Hematopoietic multipotent progenitor cell treated with erythropoietin and hydrocortisone succinate and interleukin-3 and kit ligand, for 8 days (in vitro differentiated cells): ENCODE measurements at regions not wholly inside any gene's neighbourhood (a gene's known extent, or its start where the extent isn't known, plus 50 kb on each side); places are given as distances from the start of the nearest gene placed in this dataset.

Experiments used
- DNase-seq: peaks from one replicate; pipeline ENCODE4 v3.0.0-alpha.2; 2015

DNA sequence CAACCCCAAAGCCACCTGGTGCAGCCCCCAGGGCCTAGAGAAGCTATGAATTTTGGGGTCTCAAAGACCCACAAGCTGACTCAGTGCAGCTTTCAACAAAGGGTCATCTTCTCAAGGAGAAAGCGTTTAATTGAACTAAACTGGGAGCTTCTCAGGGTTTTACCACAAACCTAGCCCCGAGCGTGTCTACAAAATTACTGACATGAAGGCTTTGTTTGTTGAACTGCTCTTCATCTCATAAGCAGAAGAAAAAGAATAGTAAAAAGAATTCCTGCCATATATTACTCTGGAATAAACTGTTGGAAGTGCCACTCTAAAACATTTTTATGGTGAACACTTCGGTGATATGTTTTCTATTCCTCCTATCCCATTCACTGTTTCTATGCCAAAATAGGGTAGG lies 50.8 kb upstream of the INCENP start:
- no peak for DNase-seq

DNA sequence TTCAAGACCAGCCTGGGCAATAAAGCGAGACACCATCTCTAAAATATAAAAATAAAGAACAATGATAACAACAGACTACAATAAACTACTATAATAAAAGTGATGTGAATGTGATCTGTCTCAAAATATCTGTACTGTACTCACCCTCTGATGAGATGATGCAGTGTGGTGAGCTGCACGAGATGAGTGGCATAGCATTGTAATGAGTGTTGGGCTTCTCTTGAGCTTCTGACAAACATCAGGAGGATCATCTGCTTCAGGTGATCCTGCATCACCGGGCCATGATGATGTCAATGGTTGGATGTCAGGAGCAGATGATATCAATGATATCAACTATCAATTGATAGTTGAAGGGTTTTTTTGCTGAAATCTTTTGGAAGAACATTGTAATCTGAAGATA lies 52.4 kb upstream of the INCENP start:
- no peak for DNase-seq

DNA sequence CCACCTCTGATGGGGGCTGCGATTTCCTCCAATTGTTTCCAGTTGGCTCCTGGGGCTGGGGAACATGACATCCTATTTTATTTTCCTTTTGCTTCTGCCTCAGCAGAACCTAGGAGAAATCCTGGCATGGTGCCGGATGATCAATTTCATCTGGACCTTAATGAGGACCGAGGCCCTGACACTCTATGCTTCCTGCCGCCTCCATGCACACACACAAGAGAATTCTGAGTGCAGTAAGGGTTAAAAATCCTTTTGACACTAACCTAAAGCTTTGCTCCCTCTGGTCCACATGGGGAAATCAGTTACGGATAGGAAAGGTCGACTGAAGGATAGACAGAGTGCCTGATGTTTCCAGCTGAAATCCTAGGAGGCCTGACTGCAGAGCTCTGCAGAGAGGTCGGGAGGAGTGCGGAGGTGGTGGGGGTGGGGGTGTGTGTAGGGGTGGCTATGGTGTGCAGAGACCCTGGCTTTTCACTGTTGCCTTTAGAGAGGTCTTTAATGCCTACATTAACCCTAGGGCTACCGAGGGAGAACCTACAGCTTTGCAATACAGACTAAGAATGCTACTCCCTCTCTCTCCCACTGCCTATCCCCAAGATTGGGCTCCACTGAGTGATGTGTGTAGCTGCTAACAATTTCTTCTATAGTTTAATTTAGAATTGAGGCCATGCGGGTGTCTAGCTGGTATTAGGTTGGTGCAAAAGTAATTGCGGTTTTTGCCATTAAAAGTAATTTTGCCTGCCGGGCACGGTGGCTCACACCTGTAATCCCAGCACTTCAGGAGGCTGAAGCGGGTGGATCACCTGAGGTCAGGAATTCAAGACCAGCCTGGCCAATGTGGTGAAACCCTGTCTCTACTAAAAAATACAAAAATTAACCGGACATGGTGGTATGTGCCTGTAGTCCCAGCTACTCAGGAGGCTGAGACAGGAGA lies 53.6 kb upstream of the INCENP start:
- no peak for DNase-seq

DNA sequence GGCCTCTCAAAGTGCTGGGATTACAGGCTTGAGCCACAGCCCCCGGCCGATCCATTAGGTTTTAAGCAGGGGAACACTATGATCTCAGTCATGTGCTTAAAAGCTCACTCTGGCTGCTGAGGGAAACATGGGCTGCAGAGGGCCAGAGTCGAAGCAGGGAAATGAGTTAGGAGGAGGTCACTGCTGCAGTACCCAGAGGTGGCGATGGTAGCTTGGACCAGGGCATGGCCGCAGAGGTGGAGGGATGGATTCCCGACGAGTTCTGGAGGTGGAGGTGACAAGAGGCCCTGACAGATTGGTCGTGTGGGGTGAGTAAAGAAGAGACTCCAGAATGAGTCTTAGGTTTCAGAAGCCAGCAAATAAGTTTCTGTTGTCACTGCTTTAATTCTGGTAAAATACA lies 54.4 kb upstream of the INCENP start:
- DNase-seq = no peak

DNA sequence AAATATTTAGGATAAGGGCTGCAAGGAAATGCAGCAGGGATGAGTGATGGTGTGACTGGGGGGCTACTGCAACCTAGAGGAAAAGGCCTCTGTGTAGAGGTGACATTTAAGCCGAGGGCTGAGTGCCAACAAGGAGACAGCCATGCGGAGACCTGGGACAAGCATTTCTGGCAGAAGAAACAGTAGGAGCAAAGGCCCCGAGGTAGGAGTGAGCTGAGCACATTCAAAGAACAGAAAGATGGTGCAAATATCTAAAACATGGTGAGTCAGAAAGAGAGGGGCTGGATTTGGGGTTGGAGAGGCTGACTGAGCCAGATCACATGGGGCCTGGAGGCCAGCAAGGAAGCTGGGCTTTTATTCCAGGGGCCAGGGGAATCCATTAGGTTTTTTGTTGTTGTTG lies 55.1 kb upstream of the INCENP start:
- no peak for DNase-seq

DNA sequence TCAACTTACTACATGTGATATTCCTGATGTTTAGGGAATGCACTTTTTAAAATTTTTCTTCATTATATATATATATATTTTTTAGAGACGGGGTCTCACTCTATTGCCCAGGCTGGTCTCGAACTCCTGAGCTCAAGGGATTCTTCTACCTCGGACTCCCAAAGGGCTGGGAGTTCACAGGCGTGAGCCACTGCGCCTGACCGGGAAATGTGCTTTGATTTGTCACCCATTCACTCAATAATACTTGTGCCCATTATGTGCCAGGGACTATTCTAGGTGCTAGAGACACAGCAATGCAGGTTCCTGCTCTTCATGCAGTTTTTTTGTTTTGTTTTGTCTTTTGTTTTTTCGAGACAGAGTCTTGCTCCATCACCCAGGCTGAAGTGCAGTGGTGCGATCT lies 56.1 kb upstream of the INCENP start:
- DNase-seq = no peak

DNA sequence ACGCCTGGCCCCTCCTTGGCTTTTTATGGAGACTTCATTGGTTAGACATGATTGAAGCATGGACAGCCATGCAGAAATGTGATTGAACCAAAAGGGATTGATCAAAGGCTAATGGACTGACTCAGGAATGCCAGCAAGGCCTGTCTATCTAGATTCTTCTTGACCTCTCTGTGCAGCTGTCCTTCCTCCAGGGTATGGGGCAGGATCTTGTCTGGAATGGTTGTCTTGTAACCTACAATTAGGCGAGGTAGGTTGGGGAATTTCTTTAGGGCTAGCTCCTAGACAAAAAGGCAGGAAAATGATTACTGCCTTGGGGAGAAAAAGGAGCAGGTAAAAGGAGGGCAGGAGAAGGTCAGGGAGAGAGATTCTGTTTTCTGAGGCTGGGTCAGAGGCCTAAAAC lies 59.6 kb upstream of the INCENP start:
- no peak for DNase-seq

DNA sequence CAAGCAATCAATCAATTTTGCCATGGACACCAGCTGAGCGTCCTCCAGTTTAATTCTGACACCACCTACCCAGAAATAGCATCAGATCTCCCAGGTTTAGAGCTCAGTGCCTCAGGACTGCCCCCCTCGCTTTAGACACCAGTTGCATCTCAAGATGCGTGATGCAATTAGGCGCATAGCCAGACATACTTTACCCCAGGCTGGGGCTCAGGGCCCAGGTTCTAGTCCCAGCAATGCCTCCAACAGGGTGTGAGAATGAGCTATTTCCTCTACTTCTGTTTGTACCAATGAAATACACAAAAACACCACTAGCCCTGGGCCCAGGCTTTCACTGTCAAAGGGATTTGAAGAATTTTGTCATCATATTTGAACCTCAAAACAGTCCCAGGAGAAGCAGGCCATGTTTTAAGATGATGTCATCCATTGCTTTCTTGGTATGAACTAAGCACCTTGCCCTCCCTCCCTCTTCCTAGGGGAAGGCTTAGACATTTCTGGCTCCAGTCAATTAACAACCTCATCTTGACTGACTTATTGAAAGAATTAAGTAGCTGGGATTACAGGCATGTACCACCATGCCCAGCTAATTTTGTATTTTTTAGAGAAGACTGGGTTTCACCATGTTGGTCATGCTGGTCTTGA lies 61.5 kb upstream of the INCENP start:
- DNase-seq = no peak

DNA sequence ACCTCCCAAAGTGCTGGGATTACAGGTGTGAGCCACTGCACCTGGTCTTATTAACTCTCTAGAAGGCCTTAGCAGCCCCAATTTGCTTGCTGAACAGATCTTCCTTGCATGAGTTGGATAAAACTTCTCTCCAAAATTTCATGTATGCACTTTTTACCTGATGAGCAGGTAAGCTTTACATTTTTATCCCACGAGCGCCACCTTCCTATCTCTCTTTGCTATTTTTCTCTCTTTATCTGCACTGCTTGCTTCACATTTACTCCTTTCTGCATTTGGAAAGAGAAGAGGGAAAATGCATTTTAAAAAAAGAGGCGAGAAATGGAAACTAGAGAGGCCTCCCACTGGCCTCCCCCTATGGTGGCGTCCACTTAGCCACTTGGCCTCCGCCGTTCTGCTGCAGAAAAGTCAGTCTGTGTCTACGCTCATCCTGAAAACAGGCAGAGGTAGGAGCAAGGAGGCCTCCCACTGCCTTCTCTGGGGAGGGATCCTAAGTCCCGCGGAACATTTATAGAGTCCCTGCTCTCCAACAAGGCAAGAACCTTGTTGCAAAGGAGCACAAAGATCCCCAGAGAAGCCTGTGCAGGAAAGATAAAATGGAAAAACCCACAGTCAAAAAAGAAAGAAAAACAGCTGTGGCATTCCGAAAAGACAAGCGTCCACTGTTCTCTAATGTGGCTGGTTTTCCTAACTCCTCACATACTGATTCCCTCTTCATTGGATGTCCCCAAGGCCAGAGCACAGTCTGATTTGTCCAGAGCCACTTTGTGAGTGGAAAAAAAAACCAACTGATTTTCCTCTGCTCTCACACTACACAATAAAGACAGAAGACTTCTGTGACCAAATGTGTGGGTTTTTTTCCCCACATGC lies 62.2 kb upstream of the INCENP start:
- DNase-seq = no peak

DNA sequence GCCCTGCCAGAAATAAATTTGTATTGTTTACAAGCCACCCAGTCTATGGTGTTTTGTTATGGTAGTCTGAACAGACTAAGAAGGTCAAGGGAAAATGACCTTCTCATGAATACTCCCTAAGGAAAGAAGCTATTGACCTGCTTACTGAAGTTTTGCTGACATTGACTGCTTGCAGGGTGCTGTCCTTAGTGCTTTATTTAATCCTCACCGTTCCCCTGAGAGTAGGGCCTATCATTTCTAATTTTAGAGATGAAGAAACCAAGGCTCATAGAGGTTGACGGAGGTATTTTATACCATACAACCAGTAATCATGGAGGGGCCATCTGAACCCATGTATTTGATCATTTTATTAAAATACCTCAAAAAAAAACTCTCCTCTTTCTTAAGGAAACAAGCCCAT lies 66.7 kb upstream of the INCENP start:
- DNase-seq = no peak

DNA sequence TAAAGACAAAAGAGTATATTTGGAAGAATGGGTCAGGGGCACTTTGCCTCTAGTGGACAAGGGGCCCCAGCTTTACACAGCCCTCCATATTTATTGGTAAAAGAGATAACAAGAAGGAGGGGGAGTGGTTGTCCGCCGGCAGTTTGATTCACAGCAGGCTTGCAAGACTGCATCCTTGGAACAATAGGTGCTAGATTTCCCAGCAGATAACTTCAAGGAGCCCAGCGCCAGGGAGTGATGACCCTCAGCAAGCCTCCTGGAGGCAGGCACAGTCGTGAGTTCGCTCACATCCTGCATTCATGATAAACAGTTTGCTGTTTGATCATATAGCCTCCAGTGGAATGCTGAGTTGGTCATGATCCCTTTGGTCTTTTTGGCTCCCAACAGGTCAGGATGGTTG lies 67.8 kb upstream of the INCENP start:
- DNase-seq = no peak

DNA sequence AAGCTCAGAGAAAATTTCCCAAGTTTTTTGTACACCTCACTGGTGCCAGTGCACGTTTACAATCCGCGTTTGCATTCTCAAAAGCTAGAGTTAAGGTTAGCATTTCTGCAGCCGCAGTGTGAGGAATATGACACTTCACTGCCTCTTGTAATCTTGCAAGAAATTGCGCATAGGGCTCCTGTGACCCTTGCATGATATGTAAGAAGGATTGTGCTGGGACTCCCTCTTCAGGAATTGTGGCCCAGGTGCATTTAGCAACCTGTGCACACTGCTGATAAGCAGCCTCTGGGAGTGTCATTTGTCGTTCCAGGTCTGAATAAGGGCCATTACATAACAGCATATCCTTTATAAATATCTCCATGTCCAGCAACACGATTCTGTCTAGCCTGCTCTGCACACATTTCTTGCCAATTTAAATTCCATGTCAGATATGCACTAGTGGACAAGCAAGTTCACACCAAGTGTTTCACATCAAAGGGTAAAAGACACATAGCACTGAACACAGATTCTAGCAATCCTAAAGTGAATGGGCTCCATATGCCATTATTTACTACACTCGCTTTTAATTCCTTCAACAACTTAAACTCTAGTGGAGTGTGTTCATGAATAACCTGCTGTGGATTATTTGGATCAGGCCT lies 69.2 kb upstream of the INCENP start:
- peak; percentile 81 for DNase-seq

DNA sequence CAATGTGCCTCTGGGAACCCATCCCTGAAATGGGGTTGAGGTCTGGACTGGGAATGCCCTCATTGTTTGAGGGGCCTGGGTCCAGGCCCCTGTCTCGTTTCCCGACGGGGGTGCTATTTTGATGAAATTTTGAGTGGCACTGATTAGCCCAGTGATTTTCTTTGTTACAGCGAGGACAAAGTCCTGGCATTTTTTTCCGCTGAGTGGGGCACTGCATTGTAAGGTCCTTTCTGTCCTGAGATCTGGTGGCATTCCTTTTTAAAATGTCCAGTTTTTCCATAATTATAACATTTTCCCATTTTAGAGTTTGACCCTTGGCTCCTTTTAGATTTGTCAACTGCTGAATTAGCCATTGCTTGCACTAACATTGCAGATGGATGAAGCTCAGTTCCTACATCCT lies 69.7 kb upstream of the INCENP start:
- no peak for DNase-seq

DNA sequence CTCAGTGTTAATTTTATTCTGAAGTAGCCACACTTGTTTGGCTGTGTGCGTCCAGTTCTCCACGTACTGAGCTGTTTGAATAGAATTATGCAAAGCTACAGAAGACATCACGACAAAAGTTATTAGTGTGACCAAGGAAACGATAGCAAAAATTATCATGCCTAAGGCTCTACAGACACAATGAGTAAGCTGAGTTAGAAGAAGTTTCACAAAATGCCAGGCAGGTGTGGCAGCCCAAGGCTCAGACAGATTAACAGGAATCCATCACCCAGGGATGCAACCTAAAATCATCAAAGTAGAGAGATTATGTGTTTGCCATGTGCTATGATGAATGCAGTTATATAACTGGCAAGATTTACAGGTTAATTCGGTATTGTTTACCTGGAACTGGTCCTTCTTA lies 73.1 kb upstream of the INCENP start:
- DNase-seq = no peak

DNA sequence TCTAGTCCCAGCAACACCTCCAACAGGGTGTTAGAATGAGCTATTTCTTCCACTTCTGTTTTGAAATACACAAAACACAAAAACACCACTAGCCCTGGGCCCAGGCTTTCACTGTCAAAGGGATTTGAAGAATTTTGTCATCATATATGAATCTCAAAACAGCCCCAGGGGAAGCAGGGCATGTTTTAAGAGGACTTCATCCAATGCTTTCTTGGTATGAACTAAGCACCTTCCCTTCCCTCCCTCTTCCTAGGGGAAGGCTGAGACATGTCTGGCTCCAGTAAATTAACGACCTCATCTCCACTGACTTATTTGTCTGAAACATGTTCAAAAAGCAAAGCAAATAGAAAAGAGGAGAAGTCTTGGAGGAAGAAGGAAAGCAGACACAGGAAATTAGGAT lies 75.7 kb upstream of the INCENP start:
- no peak for DNase-seq

DNA sequence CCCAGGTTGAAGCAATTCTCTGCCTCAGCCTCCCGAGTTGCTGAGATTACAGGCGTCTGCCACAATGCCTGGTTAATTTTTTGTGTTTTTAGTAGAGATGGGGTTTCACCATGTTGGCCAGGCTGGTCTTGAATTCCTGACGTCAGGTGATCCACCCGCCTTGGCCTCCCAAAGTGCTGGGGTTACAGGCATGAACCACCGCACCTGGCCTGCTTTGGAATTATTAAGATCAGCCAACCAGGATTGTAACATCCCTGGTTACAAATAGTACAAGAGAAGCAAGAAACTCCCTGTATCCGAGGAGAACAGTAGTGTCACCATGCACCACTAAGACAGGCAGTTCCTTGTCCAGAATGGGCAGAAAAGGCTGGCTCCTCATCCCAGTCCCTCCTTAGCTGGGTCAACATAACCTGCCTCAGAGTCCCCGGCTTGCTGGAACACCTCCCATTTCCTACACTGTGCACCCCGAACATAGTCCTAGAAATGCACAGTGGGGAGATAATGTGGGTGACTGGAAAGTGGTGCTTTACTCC lies 77.2 kb upstream of the INCENP start:
- no peak for DNase-seq

DNA sequence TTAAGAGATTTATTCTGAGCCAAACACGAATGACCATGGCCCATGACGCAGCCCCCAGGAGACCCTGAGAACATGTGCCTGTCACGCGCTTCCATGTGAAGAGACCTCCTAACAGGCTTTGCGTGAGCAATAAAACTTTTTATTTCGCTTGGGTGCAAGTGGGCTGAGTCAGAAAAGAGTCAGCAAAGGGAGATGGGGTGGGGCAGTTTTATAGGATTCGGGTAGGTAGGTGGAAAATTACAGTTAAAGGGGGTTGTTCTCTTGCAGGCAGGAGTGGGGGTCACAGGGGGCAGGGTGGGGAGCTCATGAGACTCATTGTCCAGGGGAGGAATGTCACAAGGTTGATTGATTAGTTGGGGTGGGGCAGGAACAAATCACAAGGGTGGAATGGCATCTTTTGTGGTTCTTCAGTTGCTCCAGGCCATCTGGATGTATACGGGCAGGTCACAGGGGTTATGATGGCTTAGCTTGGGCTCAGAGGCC lies 77.2 kb upstream of the FTH1 start:
- no peak for DNase-seq

DNA sequence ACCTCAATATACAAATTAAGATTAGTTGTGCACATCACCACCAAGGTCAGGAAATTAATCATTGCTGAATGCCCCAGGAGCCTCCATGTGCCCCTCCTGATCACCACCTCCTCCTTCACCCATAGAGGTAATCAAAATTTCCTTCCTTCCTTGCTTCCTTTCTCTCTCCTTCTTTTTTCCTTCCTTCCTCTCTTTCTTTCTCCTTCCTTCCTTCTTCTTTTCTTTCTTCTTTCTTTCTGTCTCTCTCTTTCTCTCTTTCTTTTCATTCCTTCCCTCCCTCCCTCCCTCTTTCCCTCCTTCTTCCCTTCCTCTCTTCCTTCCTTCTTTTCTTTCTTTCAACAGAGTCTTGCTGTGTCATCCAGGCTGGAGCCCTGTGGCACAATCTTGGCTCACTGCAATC lies 67.9 kb upstream of the FTH1 start:
- no peak for DNase-seq

DNA sequence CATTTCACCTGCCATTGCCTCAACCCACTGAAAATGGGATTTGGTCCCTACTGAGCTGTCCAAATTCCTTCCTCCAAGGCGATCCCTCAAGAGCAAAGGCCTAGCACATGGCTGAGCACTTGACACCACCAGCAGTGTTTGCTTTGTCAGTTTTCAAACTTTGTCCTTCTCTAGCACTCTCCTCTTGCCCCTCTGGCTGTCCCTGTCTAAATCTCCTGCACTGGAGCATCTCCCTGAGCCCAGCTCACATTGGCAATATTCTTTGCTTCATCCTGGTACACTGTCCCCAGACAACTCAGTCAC lies 66.6 kb upstream of the FTH1 start:
- no peak for DNase-seq

DNA sequence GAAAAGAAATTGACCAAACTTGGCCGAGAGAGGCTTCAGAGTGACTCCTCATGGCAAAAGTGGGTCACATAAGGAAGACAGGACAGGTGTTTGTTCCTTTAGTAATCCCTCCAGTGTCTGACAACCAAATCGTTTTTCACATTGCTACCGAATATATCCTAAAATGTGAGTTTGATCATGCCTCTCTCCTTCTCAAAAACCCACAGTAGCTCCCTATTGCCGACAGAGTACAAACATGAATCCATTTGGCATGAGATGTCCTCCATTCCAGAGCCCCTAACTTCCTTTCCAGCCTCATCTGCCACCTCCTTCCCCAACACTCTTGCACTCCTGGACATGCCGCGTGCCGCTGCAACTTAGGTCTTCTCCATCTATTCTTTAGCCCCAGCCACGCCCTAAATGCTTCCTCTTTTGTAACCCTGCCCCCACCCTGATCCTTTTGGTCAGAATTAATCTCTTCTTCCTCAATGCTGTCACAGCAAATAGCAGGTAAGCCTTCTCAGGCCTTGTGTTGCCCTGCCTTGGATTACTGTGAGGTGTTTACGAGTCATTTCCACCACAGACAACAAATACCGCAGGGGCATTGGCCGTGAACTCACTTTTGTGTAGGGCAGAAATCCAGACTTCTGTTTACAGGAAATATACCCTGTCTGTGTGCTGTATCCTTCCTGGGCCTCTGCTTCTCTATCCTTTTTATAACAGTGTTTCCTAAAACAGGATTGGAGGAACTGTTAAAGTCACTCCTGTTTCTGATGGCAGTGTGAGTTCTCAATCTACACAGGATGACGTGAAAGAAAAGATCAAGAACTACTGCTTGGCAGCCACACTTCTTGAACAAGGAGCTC lies 66.0 kb upstream of the FTH1 start:
- no peak for DNase-seq

DNA sequence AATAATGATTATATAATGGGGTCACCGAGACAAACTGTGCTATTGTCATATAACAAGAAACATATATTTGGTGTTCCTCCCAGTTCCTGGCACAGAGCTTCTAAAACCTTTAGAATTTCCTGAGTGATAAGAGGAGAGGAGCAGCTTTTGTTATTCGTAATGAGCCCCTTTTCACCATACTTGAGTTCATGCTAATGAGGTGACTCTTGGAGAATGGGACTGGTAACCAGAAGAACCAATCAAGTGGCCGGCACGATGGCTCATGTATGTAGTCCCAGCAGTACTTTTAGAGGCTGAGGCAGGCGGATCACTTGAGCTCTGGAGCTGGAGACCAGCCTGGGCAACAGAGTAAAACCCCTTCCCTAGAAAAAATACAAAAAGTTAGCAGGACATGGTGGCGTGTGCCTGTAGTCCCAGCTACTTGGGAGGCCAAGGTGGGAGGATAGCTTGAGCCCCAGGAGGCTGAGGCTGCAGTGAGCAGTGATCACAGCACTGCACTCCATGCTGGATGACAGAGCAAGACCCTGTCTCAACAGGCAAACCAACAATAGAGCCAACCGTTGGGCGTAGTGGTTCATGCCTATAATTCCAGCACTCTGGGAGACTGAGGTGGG lies 62.7 kb upstream of the FTH1 start:
- no peak for DNase-seq
